Nucleus accumbens (tissue), 56 donors: ENCODE measurements at regions not wholly inside any gene's neighbourhood (a gene's known extent, or its start where the extent isn't known, plus 50 kb on each side); places are given as distances from the start of the nearest gene placed in this dataset.

ENCODE experiments used
- DNase-seq, 56 donors: peaks; one replicate each; lab custom pipeline; 2025; lab: John Stamatoyannopoulos, UW

DNA sequence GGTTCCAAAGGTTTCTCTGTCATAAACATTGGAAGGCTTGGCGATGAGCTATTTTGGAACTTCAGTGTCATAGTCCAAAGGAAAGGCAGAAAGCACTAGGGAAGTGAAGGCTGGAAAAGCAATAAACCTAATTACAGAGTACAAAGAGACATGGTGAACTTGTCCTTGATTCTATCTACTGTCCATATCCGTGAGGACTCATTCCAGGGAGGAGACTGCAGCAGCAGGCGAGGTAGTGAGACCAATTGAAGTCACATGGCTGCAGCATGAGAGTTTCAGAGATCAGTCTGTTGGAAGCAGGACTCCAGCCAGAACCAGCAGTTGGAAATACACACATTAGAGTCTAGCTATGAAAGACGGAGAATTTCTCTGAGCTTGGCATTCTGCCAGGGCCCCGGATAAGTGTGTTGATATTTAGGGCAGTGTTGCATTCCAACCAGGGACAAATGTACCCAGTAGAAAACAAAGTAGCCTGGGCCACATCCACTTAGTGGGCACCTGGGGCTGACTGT is 54.1 kb upstream of the ARHGAP42 start:
- peak in 9 of 56 donors; percentile 1 to 59 (median 7) for DNase-seq

DNA sequence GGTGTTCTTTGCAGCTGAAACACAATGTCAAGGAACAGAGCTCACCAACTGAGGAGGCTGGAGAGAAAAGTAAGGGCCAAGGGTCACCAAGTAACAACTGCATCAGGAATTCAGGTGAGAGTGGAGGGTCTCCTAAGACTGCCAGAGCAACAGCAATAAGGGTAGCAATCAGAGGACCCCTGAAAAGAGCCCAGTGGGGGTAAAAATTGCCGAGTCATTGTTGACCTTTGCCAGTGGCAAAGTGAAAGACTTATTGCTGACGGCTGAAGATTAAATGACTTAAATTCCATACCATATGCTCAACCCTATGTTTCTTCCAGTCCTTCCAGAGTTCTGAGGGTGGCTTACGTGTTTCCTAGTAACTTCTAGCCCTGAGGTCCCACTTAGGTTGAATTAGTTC is 51.9 kb upstream of the ARHGAP42 start:
- no peak for DNase-seq

DNA sequence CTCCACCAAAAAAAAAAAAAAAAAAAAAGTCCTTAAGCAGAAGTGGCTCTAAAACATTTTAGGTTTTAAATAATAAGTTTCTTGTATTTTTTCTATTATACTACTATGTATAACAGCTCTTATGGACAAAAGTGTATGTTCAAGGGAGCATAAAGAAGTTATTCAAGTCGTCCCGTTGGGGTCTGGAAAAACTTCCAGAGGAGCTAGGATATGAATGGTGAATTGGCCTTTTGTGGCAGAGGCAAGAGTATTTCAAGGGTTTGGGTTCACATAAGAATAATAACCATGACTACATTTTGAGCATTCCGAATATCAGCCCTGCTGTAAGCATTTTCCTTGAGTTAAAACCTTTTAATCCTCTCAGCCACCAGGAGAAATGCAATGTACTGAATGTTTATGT is 50.6 kb upstream of the ARHGAP42 start:
- no peak for DNase-seq
